AG09319 (cell line): ENCODE measurements at regions not wholly inside any gene's neighbourhood (a gene's known extent, or its start where the extent isn't known, plus 50 kb on each side); places are given as distances from the start of the nearest gene placed in this dataset.

Experiments used
- DNase-seq: peaks from one replicate; pipeline ENCODE4 v3.0.0-alpha.2; 2010; ENCODE audit warnings: low read depth; ENCODE audit errors: extremely low read depth
- TF ChIP-seq, protein P1 (sequence below): IDR thresholded peaks from 2 replicates; pipeline ENCODE4 v1.5.1; 2011; ENCODE audit warnings: low read depth, mild to moderate bottlenecking, inconsistent platforms, low read length, moderate library complexity

DNA sequence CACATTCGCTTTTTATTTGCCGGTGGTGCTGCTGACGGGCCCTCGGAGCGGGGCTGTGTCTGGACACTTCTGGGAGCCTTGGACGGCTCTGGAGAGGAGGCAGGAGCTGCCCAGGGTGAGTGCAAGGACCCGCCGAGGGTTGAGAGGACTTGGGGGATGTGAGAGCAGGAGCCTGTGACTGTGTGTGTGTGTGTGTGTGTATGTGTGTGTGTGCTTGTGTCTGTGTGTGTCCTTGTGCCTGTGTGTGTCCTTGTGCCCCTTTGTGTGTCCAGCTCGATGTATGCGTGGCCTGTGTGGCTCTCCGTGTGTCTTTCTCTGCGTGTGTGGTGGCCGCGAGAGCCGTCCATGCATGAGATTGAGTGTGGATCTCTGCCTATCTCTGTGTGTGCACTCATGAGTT, 179.6 kb upstream of the MYL2 start:
- DNase-seq, result no peak
- TF ChIP-seq, protein P1, sequence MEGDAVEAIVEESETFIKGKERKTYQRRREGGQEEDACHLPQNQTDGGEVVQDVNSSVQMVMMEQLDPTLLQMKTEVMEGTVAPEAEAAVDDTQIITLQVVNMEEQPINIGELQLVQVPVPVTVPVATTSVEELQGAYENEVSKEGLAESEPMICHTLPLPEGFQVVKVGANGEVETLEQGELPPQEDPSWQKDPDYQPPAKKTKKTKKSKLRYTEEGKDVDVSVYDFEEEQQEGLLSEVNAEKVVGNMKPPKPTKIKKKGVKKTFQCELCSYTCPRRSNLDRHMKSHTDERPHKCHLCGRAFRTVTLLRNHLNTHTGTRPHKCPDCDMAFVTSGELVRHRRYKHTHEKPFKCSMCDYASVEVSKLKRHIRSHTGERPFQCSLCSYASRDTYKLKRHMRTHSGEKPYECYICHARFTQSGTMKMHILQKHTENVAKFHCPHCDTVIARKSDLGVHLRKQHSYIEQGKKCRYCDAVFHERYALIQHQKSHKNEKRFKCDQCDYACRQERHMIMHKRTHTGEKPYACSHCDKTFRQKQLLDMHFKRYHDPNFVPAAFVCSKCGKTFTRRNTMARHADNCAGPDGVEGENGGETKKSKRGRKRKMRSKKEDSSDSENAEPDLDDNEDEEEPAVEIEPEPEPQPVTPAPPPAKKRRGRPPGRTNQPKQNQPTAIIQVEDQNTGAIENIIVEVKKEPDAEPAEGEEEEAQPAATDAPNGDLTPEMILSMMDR, result no peak

DNA sequence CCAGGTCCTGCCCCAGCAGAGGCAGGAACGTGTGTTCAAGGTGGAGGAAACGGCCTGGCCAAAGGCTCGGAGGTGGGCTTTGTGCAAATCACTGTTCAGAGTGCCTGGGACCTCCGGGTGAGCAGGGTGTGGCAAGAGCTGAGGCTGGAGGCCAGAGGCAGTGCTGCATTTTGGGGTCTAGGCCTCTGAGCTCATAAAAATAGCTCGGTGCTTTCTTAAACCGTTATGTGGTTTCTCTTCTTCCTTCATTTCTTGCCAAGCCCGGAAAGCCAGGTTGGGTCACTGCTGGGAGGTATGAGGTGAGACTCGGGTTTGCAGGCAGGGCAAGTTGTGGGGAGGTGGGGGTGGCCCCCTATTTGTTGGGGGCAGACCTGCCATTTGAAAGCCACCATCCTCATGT, 178.8 kb upstream of the MYL2 start:
- DNase-seq, result no peak

DNA sequence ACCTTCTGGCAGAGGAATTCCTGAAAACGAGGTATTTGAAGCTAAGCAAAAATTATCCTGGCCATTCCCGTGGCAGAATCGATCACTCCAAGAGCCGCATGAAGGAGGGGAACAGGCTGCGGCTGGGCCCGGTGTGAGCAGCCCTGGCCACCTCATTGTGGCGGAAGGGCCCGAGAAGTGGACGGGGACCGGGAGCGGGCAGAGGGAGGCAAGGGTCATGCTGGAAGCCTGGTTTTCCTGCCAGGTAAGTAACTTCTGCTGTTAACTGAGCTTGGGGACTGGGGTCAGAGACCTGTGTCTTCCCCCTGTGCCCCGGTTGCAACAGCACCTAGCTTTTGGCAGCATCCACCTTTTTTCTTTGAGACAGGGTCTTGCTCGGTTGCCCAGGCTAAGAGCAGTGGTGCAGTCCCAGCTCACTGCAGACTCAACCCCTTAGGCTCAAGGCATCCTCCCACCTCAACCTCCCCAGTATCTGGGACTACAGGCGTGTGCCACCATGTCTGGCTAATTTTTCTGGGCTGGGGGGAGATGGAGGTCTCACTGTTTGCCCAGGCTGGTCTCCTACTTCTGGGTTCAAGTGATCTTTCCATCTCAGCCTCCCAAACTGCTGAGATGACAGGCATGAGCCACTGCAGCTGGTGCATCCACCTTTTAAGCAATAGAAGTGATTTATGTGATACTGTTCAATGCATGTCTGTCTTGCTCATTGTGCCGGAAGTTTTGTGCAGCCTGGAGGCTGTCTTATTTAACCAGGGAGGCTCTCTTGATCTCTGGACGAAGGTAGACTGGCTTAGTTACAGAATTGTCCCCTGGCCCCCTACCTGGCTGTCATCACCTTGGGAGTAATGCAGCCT, 174.0 kb upstream of the MYL2 start:
- TF ChIP-seq, protein P1, result no peak
- DNase-seq, result no peak

More for the DNA sequence above, 178.8 kb upstream of the MYL2 start:
- TF ChIP-seq, protein P1, result no peak

DNA sequence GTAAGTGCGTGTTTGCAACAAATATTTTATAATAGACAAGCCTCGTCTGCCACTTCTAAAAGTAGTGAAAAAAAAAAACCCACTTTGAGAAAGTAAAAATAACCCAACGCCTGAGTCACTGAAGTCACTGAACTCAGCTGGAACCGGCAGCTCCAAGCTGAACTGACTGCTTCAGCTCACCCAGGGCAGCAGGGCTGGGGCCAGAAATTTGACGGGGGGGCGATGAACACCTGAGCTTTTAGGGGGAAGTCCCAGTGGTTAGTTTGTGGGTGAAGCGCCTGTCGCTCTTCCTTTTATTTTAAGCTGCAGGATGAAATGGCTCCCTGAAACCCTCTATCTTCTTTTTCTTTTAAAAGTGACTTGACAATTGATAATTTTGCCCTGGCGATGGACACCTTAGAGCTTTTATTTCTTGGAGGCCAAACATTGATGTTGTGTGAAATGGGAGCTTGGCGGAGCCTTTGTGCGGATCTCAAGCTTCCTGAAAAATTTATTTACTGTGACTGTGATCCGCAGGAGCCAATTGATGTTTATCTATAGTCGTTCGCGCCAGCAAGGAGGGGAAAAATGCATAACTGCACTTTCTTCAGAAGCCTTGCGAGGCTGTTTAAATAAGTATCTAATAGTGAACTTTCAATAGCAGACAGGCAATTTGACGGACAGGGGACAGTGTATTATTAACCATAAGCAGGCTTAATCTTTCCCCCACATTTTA, 173.2 kb upstream of the MYL2 start:
- no peak for DNase-seq
- TF ChIP-seq, protein P1, result no peak

DNA sequence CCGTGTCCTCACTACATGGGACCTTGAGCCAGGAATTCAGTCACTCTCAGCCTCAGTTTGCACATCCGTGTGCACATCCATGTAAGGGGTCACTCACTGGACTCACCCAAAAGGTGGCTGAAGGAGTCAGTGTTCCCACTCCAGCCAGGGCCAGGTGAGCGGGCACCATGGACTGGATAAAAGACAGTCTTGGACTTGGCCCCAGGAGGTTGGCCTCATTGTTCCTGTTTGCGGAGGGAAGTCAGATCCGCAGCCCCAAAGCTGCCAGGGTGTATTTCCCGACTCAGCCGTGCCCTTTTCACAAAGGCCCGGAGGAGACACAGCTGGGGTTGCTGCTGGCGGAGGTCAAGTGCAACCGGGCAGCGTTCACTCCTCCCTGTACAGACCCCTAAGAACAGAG, 170.7 kb upstream of the MYL2 start:
- TF ChIP-seq, protein P1, result no peak
- DNase-seq, result no peak

DNA sequence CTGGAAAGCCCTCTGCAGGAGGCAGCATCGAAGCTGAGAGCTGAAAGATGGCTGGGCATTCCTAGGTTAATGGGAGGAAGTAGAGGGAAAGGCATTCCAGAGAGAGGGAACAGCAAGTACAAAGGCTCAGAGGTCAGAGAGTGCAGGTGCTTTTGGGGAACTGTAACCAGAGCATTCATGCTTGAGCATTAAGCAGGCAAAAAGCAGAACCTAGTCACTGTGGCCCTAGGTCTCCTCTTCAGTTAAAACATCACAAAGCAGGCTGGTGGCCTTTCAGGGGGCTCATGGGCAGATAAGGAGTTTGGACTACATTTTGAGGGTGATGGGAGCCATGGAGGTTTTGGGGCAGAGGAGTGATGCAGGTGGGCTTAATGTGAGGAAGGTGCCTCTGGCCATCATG, 169.2 kb upstream of the MYL2 start:
- no peak for DNase-seq
- TF ChIP-seq, protein P1, result no peak

DNA sequence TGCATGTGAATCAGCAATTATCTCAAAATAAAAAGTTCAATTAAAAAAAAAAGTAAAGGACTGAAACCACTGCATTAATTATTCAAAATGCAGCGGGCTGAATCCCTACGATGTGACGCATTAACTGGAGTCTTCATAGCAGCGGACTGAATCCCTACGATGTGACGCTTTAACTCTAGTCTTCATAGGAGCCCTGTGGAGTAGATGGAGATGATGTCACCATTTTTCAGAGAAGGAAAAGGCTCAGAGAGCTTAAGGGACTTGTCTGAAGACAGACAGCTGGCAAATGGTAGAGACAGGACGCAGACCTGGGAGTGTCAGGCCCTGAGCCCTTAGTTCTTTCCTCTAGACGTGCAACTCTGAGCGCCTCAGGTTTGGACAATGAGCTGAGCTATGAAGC, 168.0 kb upstream of the MYL2 start:
- DNase-seq, result no peak

More for the DNA sequence above, 168.0 kb upstream of the MYL2 start:
- TF ChIP-seq, protein P1, result no peak
